Thyroid gland (tissue), 4 donors: ENCODE measurements at regions not wholly inside any gene's neighbourhood (a gene's known extent, or its start where the extent isn't known, plus 50 kb on each side); places are given as distances from the start of the nearest gene placed in this dataset.

ENCODE experiments used
- CTCF ChIP-seq, 6 experiments: fragments of 200-600 bp in 3 of 6; fragments of 450-650 bp in 3 of 6; sonication (generic) in 3 of 6; IDR thresholded peaks; one replicate each; pipeline ENCODE4 v1.5.1; 2016 to 2019; ENCODE audit warnings: antibody characterized with exemption in 6 of 6, mild to moderate bottlenecking in 2 of 6, inconsistent platforms in 1 of 6, moderate library complexity in 1 of 6
- POLR2A ChIP-seq, 2 donors: fragments of 450-650 bp; IDR thresholded peaks; one replicate each; pipeline ENCODE4 v1.6.1; 2017; ENCODE audit warnings: antibody characterized with exemption in 2 of 2, mild to moderate bottlenecking in 2 of 2, moderate library complexity in 1 of 2

GRCh38 chr9:120236596-120236995 is 343.4 kb downstream of the CDK5RAP2 start:
- TF ChIP-seq CTCF (IDR thresholded peaks at IDR 0.05) (no peak), POLR2A (IDR thresholded peaks at IDR 0.05) (no peak)
